ENCODE measurements at regions not wholly inside any gene's neighbourhood (a gene's known extent, or its start where the extent isn't known, plus 50 kb on each side); places are given as distances from the start of the nearest gene placed in this dataset.

- DNase-seq (ENCODE audit: low spot score) = no peak
These were observed 167.7 kb upstream of the NPVF start for GRCh38 chr7:25395976-25396375.

- no peak for DNase-seq (ENCODE audit: low spot score)
These were observed 168.4 kb upstream of the NPVF start for GRCh38 chr7:25396668-25397067.

GRCh38 chr7:25398418-25398817 lies 170.1 kb upstream of the NPVF start:
- no peak for DNase-seq (ENCODE audit: low spot score)

- DNase-seq (ENCODE audit: low spot score) = no peak
These were observed 170.9 kb upstream of the NPVF start for GRCh38 chr7:25399000-25399750.

GRCh38 chr7:25402532-25402931 lies 174.2 kb upstream of the NPVF start:
- no peak for DNase-seq (ENCODE audit: low spot score)

GRCh38 chr7:25405736-25406135 lies 177.4 kb upstream of the NPVF start:
- no peak for DNase-seq (ENCODE audit: low spot score)

- no peak for DNase-seq (ENCODE audit: low spot score)
These were observed 178.8 kb upstream of the NPVF start for GRCh38 chr7:25407053-25407452.

- no peak for DNase-seq (ENCODE audit: low spot score)
These were observed 179.9 kb upstream of the NPVF start for GRCh38 chr7:25408012-25408687.

GRCh38 chr7:25408876-25409275 lies 180.6 kb upstream of the NPVF start:
- DNase-seq (ENCODE audit: low spot score) = no peak

- DNase-seq (ENCODE audit: low spot score) = no peak
These were observed 181.8 kb upstream of the NPVF start for GRCh38 chr7:25409897-25410636.

GRCh38 chr7:25420771-25421170 lies 192.5 kb upstream of the NPVF start:
- no peak for DNase-seq (ENCODE audit: low spot score)

- no peak for DNase-seq (ENCODE audit: low spot score)
These were observed 195.8 kb upstream of the NPVF start for GRCh38 chr7:25424113-25424512.

GRCh38 chr7:25424855-25425254 lies 196.6 kb upstream of the NPVF start:
- DNase-seq (ENCODE audit: low spot score) = no peak

GRCh38 chr7:25427721-25428120 lies 199.4 kb upstream of the NPVF start:
- DNase-seq (ENCODE audit: low spot score) = no peak

GRCh38 chr7:25429731-25430130 lies 201.4 kb upstream of the NPVF start:
- no peak for DNase-seq (ENCODE audit: low spot score)

GRCh38 chr7:25430200-25430931 lies 202.1 kb upstream of the NPVF start:
- no peak for DNase-seq (ENCODE audit: low spot score)

GRCh38 chr7:25431956-25432450 lies 203.7 kb upstream of the NPVF start:
- DNase-seq (ENCODE audit: low spot score) = no peak

- no peak for DNase-seq (ENCODE audit: low spot score)
These were observed 204.5 kb upstream of the NPVF start for GRCh38 chr7:25432807-25433206.

GRCh38 chr7:25436413-25436812 lies 208.1 kb upstream of the NPVF start:
- DNase-seq (ENCODE audit: low spot score) = no peak

GRCh38 chr7:25437308-25437707 lies 209.0 kb upstream of the NPVF start:
- DNase-seq (ENCODE audit: low spot score) = no peak

- no peak for DNase-seq (ENCODE audit: low spot score)
These were observed 216.7 kb upstream of the NPVF start for GRCh38 chr7:25444991-25445390.

- DNase-seq (ENCODE audit: low spot score) = no peak
These were observed 220.0 kb upstream of the NPVF start for GRCh38 chr7:25448301-25448700.
